Activated T-helper 1 cell treated with anti-CD3 and anti-CD28 coated beads, Interleukin-12 subunit alpha, Interleukin-12 subunit beta, Interleukin-2, Interleukin-4 antibody, amounts not matched to agents 30 ng/mL and 10 ng/mL and 1 ng/mL, durations not matched to agents 14 hours and 24 hours and 36 hours (primary cell): ENCODE measurements at regions not wholly inside any gene's neighbourhood (a gene's known extent, or its start where the extent isn't known, plus 50 kb on each side); places are given as distances from the start of the nearest gene placed in this dataset.

Experiments used
- DNase-seq: peaks from one replicate; pipeline ENCODE4 v3.0.0; 2021; ENCODE audit warnings: low spot score
- H3K27ac Mint-ChIP-seq: one replicate; pipeline ENCODE4 v1.8.0; 2021; ENCODE audit warnings: mild to moderate bottlenecking, mixed read lengths
- H3K27me3 Mint-ChIP-seq: one replicate; pipeline ENCODE4 v1.8.0; 2022; ENCODE audit warnings: mild to moderate bottlenecking, moderate library complexity, mixed read lengths; ENCODE audit not compliant: insufficient read depth
- H3K36me3 Mint-ChIP-seq: one replicate; pipeline ENCODE4 v1.8.0; 2021; ENCODE audit warnings: low read depth, mixed read lengths
- H3K4me1 Mint-ChIP-seq: one replicate; pipeline ENCODE4 v1.8.0; 2021; ENCODE audit warnings: low read depth, mixed read lengths
- H3K4me3 Mint-ChIP-seq: one replicate; pipeline ENCODE4 v1.8.0; 2021; ENCODE audit warnings: mild to moderate bottlenecking, moderate library complexity, mixed read lengths
- H3K9me3 Mint-ChIP-seq: one replicate; pipeline ENCODE4 v1.8.0; 2021; ENCODE audit warnings: mixed read lengths
- intact Hi-C: fragments of 100-400 bp; cut with micrococcal nuclease; formaldehyde crosslinking; loops from one replicate; pipeline ENCODE4 v1.15.1; 2024

DNA sequence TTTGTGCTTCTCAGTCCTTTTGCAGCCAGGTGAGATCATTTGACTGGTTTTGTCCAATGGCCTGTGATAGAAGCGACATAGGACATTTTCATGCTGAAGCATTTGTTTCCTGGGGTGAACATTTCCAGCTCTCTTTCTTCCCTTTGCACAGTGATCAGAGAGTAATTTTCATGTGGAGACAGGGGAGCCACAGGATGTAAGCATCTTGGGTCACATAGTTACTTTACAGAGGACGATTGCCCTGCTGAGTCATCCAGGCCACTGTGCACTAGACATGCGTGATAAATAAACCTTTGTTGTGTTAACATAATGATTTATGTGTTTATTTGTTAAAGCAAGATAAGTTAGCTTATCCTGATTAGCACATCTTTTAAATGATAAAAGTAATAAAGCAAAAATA is 263.5 kb upstream of the CCDC179 start:
- no peaks in the 10 kb centered on the region for H3K27me3 Mint-ChIP-seq
- no peak overlapping the region for H3K27ac Mint-ChIP-seq
- H3K4me1 Mint-ChIP-seq: no peaks in the 10 kb centered on the region
- H3K36me3 Mint-ChIP-seq: no peaks in the 10 kb centered on the region
- DNase-seq: no peak
- H3K4me3 Mint-ChIP-seq: no peak overlapping the region
- intact Hi-C loops: no loop called here
- H3K9me3 Mint-ChIP-seq: no peaks in the 10 kb centered on the region

DNA sequence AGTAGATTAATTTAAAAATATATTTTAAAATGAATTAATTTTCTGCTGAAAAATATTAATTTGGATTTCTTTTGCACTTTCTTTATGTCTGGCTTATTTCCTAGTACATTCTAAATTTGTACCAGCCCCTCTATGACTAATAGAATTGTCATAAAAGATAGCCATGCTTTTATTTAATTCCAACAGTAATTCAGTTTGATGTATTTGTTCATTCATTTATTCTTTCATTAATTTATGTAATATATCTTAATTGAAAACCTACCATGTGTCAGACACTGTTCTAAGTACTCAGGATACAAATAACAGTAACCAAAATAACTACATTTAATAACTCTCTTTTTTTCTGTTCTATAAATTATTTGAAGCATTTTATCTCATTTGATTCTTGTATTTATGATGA is 264.0 kb upstream of the CCDC179 start:
- no peak overlapping the region for H3K4me3 Mint-ChIP-seq
- intact Hi-C loops: no loop called here
- no peaks in the 10 kb centered on the region for H3K27me3 Mint-ChIP-seq
- no peaks in the 10 kb centered on the region for H3K36me3 Mint-ChIP-seq
- no peak overlapping the region for H3K27ac Mint-ChIP-seq
- H3K4me1 Mint-ChIP-seq: no peaks in the 10 kb centered on the region
- H3K9me3 Mint-ChIP-seq: no peaks in the 10 kb centered on the region
- no peak for DNase-seq

DNA sequence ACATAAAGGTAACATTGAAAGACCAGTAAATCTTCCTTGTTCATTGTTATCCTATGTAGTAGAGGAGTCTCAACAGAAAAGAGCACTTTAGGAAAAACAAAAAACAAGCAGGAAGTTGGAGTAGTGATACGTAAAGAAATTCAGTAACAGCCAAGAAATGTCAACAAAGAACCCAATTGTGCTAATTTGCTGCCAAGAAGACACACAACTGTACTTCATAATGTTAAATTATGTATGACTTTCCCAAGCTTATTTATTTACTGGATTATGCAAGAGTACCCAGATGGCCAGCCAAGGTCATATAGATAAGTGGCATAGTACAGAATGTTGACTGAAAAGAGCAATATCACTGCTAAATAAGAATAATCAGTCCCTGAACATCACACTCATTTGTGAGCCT is 264.7 kb upstream of the CCDC179 start:
- intact Hi-C loops: no loop called here
- no peak for DNase-seq
- no peaks in the 10 kb centered on the region for H3K4me1 Mint-ChIP-seq
- H3K36me3 Mint-ChIP-seq: no peaks in the 10 kb centered on the region
- H3K4me3 Mint-ChIP-seq: no peak overlapping the region
- no peaks in the 10 kb centered on the region for H3K9me3 Mint-ChIP-seq
- H3K27me3 Mint-ChIP-seq: no peaks in the 10 kb centered on the region
- no peak overlapping the region for H3K27ac Mint-ChIP-seq

DNA sequence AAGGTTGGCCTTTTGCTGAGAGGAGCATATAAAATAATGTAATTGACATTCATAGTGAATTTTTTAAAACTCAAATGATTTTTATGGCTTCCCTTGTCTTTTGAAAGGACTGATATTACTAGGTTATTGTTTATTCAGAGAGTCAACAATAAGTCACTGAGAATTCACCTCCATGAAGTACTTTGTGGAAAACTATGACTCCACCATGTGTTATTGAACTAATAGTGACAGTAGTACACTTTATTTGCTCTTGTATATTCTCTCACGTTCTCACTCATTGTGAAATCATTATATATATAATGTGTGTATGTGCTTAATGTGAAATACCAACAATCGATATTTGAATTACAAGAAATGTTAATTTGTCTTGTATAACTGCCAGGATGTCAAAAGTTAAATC is 267.4 kb upstream of the CCDC179 start:
- Mint-ChIP-seq H3K36me3 (no peaks in the 10 kb centered on the region), H3K9me3 (peaks cover 5% of the 10 kb centered on the region)

DNA sequence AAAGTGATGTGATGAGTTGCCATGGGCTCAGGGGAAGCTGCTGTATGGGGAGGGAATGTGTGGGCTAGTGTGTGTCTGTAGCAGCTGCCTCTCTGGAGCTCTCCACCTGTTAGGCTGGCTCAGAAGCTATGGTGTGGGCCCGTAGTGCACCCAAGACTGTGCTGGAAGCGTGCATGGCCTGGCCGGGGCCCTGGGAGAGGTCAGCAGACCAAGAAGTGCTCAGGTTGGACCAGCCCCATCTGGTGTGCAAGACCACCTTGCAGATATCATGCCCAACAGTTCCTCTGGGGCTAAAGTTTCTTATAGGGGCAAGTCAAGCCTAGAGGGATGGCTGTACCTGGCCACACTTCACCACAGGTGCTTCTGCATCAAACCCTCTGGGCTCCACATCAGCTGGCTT is 274.4 kb upstream of the CCDC179 start:
- no peak overlapping the region for H3K27ac Mint-ChIP-seq
- H3K9me3 Mint-ChIP-seq: peaks cover 5% of the 10 kb centered on the region
- intact Hi-C loops: no loop called here
- no peaks in the 10 kb centered on the region for H3K36me3 Mint-ChIP-seq
- DNase-seq: no peak
- no peak overlapping the region for H3K4me3 Mint-ChIP-seq
- H3K27me3 Mint-ChIP-seq: no peaks in the 10 kb centered on the region
- no peaks in the 10 kb centered on the region for H3K4me1 Mint-ChIP-seq

More for the DNA sequence above, 267.4 kb upstream of the CCDC179 start:
- no peak for DNase-seq
- intact Hi-C loops: no loop called here
- no peaks in the 10 kb centered on the region for H3K27me3 Mint-ChIP-seq
- no peak overlapping the region for H3K4me3 Mint-ChIP-seq
- H3K4me1 Mint-ChIP-seq: no peaks in the 10 kb centered on the region
- H3K27ac Mint-ChIP-seq: no peak overlapping the region

DNA sequence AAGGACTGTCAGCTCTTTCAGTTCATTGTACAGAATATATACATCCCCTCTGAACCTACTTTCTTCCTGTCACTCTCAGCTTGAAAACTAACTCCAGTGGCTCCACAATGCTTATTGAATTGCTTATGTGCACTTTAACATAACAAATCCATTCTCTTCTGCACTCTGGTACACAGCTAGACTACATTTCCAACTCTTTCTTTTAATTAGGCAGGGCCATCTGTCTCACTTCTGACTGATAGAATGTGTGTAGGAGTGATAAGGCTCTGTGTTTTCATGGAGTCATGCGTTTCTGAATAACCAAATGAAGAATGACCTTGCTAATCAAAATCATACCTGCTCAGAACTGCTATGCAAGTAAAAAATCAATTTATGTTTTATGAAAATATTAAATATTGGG is 278.5 kb upstream of the CCDC179 start:
- Mint-ChIP-seq H3K4me1 (no peaks in the 10 kb centered on the region), H3K36me3 (no peaks in the 10 kb centered on the region), H3K27ac (no peak overlapping the region), H3K4me3 (no peak overlapping the region), H3K9me3 (no peaks in the 10 kb centered on the region), H3K27me3 (no peaks in the 10 kb centered on the region)
- no peak for DNase-seq
- intact Hi-C loops: no loop called here

DNA sequence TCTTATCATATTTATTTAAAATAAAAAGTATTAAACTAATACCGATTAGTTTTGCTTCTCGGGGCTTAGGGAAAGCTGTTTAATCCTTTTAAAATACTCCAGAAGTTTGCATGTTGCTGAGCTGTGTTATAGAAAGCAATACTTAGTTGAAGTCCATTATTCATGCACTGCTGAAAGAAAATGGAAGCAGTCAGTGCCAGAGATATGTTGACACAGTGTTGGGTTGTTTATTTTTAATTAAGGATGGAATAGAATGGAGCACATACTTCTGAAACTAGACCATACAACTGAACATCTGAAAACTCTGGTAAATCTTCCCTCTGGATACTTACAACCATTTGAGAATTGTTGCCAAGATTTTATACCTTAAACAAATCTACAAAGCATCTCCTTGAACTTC is 282.7 kb upstream of the CCDC179 start:
- Mint-ChIP-seq H3K36me3 (no peaks in the 10 kb centered on the region), H3K4me1 (no peaks in the 10 kb centered on the region), H3K4me3 (no peak overlapping the region), H3K9me3 (no peaks in the 10 kb centered on the region), H3K27me3 (no peaks in the 10 kb centered on the region), H3K27ac (no peak overlapping the region)
- DNase-seq: no peak
- intact Hi-C loops: no loop called here

DNA sequence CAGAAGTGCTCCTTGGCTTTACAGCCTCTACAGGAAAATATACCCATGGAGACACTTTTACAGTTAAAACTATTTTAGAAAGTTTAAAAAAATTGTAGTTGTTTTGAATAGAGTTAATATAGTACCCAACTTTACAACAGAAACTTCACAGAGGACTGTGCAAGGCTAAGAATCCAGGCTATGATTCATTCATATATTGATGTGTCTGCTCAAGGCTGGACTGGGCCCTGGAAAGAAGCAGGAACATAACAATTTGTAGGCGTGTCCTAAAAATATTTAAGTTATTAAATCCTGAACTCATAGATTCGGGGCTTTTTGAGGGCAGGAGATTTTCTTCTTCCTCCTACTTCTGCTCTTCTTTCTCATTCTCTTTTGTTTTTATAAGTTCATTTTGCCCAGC is 291.5 kb upstream of the CCDC179 start:
- intact Hi-C loops: no loop called here
- Mint-ChIP-seq H3K4me3 (no peak overlapping the region), H3K27me3 (no peaks in the 10 kb centered on the region), H3K9me3 (no peaks in the 10 kb centered on the region), H3K36me3 (no peaks in the 10 kb centered on the region), H3K27ac (no peak overlapping the region), H3K4me1 (no peaks in the 10 kb centered on the region)
- no peak for DNase-seq

DNA sequence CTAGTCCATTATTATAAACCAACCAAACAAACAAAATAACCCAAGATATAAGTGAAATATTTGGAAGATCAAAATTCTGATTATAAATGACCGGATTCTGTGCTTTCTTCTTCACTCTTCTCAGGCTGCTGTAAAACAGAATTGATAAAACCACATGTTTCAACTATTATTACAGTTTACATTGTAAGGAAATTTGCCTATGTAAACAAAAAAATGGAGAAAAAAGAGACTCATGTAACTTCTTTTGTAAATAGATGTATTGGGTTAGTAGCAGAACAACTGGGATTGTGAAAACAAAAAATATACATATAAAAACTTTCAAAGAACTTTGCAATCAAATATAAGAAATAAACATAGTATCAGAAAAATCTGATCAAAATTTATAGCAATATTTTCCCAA is 295.2 kb upstream of the CCDC179 start:
- H3K27ac Mint-ChIP-seq: no peak overlapping the region
- H3K9me3 Mint-ChIP-seq: no peaks in the 10 kb centered on the region
- H3K4me3 Mint-ChIP-seq: no peak overlapping the region
- intact Hi-C loops: no loop called here
- no peaks in the 10 kb centered on the region for H3K4me1 Mint-ChIP-seq
- no peaks in the 10 kb centered on the region for H3K36me3 Mint-ChIP-seq
- no peak for DNase-seq
- H3K27me3 Mint-ChIP-seq: no peaks in the 10 kb centered on the region

DNA sequence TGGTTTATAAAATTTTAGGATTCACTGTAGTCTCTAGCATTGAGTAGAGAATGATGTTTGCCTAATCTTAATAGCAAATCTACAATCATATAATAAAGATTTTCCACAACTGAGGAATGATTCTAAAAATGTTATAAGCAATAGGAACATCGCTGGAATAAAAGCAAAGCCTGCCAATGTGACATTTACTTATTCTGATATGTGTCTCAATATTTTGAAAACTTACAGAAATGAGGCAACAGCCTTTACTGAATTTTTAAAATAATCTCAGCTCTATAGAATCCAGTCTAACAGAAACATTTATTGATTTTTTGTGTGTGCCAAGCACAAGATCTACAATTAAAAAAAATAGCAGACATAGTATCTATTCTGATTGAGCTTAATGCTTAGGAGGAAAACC is 303.7 kb upstream of the CCDC179 start:
- H3K27ac Mint-ChIP-seq: no peak overlapping the region

DNA sequence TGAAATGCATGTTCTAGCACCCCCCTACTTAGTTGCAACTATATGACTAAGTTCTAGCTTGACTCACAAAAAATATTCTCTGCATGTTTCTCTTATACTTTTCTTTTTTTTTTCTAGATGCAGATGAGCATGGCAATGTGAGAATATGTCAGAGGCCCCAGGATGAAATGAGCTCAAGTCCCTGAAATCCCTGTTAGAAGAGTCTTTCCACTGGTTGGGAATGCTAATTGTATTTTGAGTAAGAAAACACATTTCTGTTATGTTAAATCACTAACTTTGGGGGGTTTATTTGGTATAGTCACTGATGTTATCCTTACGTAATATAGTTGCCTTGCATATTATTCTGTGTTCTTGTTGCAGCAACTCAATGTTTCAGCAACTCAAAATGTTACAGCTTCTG is 306.1 kb upstream of the CCDC179 start:
- Mint-ChIP-seq H3K4me1 (no peaks in the 10 kb centered on the region), H3K27me3 (no peaks in the 10 kb centered on the region), H3K36me3 (no peaks in the 10 kb centered on the region), H3K4me3 (no peak overlapping the region), H3K9me3 (no peaks in the 10 kb centered on the region), H3K27ac (no peak overlapping the region)
- DNase-seq: no peak
- intact Hi-C loops: no loop called here

More for the DNA sequence above, 303.7 kb upstream of the CCDC179 start:
- no peaks in the 10 kb centered on the region for H3K36me3 Mint-ChIP-seq
- H3K27me3 Mint-ChIP-seq: no peaks in the 10 kb centered on the region
- no peaks in the 10 kb centered on the region for H3K4me1 Mint-ChIP-seq
- H3K4me3 Mint-ChIP-seq: no peak overlapping the region
- no peaks in the 10 kb centered on the region for H3K9me3 Mint-ChIP-seq
- no peak for DNase-seq
- intact Hi-C loops: no loop called here

DNA sequence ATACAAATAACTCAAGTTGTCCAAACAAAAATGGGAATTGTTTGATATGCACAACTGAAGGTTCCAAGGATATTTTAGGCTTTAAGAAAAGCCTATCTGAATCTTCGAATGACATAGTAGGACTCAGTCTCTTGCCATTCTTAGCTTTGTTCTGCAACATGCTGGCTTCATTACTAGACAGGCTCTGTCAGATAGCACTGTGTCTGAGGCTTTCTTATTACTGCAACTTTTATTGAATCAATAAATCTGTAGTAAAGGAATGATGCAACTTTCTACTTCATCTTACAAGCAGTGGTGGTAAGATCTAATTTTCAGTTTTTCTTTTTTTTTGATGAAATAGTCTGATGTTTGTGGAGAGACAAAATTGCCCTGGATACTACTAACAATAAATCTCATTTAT is 319.3 kb upstream of the CCDC179 start:
- Mint-ChIP-seq H3K9me3 (no peaks in the 10 kb centered on the region), H3K4me3 (no peak overlapping the region), H3K27me3 (no peaks in the 10 kb centered on the region), H3K36me3 (no peaks in the 10 kb centered on the region), H3K27ac (no peak overlapping the region), H3K4me1 (no peaks in the 10 kb centered on the region)
- DNase-seq: no peak
- intact Hi-C loops: no loop called here

DNA sequence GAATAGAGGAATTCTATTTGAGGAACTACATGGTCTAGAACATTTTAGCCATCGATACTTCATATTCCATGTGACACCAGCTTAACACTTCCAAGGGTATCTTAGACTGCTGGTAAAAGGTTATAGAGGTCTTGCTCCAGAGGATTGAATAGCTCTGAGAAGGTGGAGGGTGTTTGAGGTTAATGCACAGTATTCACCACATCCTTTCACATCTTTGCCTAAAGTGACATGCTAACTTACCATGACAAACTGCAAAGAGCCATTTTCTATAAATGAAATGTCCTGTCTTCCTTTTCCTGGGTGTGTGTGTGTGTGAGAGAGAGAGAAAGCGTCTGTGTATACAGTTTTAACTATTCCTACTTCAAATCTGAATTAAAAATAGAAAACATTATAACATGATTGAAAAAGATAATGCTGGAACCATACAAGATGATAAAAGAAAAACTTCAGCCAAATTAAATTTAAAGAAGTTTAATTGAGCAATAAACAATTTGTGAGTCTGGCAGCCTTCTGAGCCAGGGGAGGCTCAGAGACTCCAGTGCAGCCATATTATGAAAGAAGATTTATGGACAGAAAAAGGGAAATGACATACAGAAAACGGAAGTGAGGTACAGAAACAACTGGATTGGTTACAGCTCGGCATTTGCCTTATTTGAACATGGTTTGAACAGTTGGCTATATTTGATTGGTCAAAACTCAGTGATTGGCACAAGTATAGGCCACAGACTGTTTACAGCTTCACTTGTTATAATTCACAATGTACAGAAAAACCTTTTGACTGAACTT is 320.9 kb upstream of the CCDC179 start:
- Mint-ChIP-seq H3K4me1 (no peaks in the 10 kb centered on the region), H3K36me3 (no peaks in the 10 kb centered on the region), H3K4me3 (no peak overlapping the region), H3K9me3 (no peaks in the 10 kb centered on the region), H3K27me3 (no peaks in the 10 kb centered on the region), H3K27ac (no peak overlapping the region)
- DNase-seq: no peak
- intact Hi-C loops: no loop called here

DNA sequence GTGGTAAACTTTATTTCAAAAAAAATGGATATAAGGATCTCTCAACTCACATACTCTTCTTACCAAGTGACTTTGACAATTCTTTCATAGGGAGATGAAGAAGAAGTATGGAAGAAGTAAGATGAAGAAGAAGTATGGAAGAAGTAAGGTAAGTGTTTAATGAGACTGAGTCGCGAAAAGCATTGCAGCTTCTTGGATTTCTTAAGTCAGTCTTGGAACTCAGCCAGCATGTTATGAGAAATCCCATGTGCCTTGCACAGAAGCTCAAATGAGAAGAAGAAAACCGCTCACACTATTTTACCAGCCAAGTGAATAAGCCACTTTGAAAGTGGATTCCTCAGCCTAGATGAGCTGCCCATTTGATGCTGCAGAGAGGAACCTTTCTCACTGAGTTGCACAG is 332.0 kb upstream of the CCDC179 start:
- no peak for DNase-seq
- H3K27me3 Mint-ChIP-seq: no peaks in the 10 kb centered on the region
- intact Hi-C loops: no loop called here
- no peak overlapping the region for H3K4me3 Mint-ChIP-seq
- no peaks in the 10 kb centered on the region for H3K36me3 Mint-ChIP-seq
- no peaks in the 10 kb centered on the region for H3K9me3 Mint-ChIP-seq
- H3K27ac Mint-ChIP-seq: no peak overlapping the region
- no peaks in the 10 kb centered on the region for H3K4me1 Mint-ChIP-seq
